GM23338 (cell line): ENCODE measurements at regions not wholly inside any gene's neighbourhood (a gene's known extent, or its start where the extent isn't known, plus 50 kb on each side); places are given as distances from the start of the nearest gene placed in this dataset.

Experiments
- CREB1 ChIP-seq: fragments of 250-450 bp; sonication (Bioruptor Pico); IDR thresholded peaks from 2 replicates; pipeline ENCODE4 v1.5.0; 2020; ENCODE audit warnings: low read depth, mild to moderate bottlenecking, moderate library complexity
- CTCF ChIP-seq, 2 experiments: fragments of 200-600 bp in 1 of 2; sonication (generic) in 1 of 2; conservative IDR thresholded peaks; 2 replicates each; pipeline versions ENCODE4 v1.5.1 to v1.6.1; 2016 to 2017; ENCODE audit warnings: antibody characterized with exemption in 2 of 2, low read depth in 2 of 2, mild to moderate bottlenecking in 2 of 2, moderate library complexity in 1 of 2
- EZH2 ChIP-seq: fragments of 200-600 bp; sonication (generic); IDR thresholded peaks from one replicate; pipeline ENCODE4 v1.8.0; 2017; ENCODE audit warnings: antibody characterized with exemption, mild to moderate bottlenecking, low read depth; ENCODE audit not compliant: unreplicated experiment
- EZH2phosphoT487 ChIP-seq: fragments of 200-600 bp; sonication (generic); IDR thresholded peaks from one replicate; pipeline ENCODE4 v1.8.1; 2018; ENCODE audit warnings: antibody characterized with exemption; ENCODE audit not compliant: unreplicated experiment
- JUNB ChIP-seq: IDR thresholded peaks from one replicate; pipeline ENCODE4 v1.6.1; 2016; ENCODE audit warnings: antibody characterized with exemption; ENCODE audit not compliant: unreplicated experiment
- NANOG ChIP-seq: IDR thresholded peaks from 2 replicates; pipeline ENCODE4 v1.6.1; 2016; ENCODE audit warnings: antibody characterized with exemption, borderline replicate concordance
- POLR2AphosphoS5 ChIP-seq: IDR thresholded peaks from 2 replicates; pipeline ENCODE4 v1.6.1; 2016; ENCODE audit warnings: antibody characterized with exemption, low read depth
- STAT1 ChIP-seq: IDR thresholded peaks from one replicate; pipeline ENCODE4 v1.6.1; 2016; ENCODE audit warnings: antibody characterized with exemption; ENCODE audit not compliant: unreplicated experiment
- ZNF114 ChIP-seq: fragments of 250-450 bp; sonication (Bioruptor Pico); IDR thresholded peaks from 2 replicates; pipeline ENCODE4 v1.5.0; 2020; ENCODE audit warnings: mild to moderate bottlenecking, moderate library complexity
- TF ChIP-seq, protein P1 (sequence below): IDR thresholded peaks from one replicate; pipeline ENCODE4 v1.6.1; 2018; ENCODE audit warnings: antibody characterized with exemption; ENCODE audit not compliant: unreplicated experiment

DNA sequence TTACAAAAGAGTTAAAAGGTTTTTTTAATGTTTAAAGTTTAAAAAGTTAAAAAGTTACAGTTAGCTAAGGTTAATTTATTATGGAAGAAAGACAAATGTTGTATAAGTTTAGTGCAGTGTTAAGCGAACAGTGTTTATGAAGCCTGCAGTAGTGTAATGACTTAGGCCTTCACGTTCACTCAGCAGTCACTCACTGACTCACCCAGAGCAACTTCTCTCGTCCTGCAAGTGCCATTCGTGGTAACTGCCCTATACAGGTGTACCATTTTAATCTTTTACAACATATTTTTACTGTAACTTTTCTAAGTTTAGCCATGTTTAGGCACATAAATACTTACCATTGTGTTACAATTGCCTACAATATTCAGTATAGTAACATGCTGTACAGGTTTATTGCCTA, 398.2 kb upstream of the NBEA start:
- TF ChIP-seq CTCF (conservative IDR thresholded peaks at IDR 0.05; ENCODE audit: low read depth in 2 of 2) = no peak
- TF ChIP-seq, protein P1, sequence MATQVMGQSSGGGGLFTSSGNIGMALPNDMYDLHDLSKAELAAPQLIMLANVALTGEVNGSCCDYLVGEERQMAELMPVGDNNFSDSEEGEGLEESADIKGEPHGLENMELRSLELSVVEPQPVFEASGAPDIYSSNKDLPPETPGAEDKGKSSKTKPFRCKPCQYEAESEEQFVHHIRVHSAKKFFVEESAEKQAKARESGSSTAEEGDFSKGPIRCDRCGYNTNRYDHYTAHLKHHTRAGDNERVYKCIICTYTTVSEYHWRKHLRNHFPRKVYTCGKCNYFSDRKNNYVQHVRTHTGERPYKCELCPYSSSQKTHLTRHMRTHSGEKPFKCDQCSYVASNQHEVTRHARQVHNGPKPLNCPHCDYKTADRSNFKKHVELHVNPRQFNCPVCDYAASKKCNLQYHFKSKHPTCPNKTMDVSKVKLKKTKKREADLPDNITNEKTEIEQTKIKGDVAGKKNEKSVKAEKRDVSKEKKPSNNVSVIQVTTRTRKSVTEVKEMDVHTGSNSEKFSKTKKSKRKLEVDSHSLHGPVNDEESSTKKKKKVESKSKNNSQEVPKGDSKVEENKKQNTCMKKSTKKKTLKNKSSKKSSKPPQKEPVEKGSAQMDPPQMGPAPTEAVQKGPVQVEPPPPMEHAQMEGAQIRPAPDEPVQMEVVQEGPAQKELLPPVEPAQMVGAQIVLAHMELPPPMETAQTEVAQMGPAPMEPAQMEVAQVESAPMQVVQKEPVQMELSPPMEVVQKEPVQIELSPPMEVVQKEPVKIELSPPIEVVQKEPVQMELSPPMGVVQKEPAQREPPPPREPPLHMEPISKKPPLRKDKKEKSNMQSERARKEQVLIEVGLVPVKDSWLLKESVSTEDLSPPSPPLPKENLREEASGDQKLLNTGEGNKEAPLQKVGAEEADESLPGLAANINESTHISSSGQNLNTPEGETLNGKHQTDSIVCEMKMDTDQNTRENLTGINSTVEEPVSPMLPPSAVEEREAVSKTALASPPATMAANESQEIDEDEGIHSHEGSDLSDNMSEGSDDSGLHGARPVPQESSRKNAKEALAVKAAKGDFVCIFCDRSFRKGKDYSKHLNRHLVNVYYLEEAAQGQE = no peak
- no peak for TF ChIP-seq POLR2AphosphoS5
- no peak for TF ChIP-seq EZH2phosphoT487
- TF ChIP-seq EZH2 = no peak
- TF ChIP-seq NANOG = no peak
- no peak for TF ChIP-seq CREB1 (CRISPR knock-in tag)
- TF ChIP-seq STAT1 = no peak
- no peak for TF ChIP-seq JUNB
- TF ChIP-seq ZNF114 = no peak
